GM04503 (cell line): ENCODE measurements at regions not wholly inside any gene's neighbourhood (a gene's known extent, or its start where the extent isn't known, plus 50 kb on each side); places are given as distances from the start of the nearest gene placed in this dataset.

Experiments
- DNase-seq: peaks from one replicate; pipeline ENCODE4 v3.0.0-alpha.2; 2012; ENCODE audit warnings: low read depth

DNA sequence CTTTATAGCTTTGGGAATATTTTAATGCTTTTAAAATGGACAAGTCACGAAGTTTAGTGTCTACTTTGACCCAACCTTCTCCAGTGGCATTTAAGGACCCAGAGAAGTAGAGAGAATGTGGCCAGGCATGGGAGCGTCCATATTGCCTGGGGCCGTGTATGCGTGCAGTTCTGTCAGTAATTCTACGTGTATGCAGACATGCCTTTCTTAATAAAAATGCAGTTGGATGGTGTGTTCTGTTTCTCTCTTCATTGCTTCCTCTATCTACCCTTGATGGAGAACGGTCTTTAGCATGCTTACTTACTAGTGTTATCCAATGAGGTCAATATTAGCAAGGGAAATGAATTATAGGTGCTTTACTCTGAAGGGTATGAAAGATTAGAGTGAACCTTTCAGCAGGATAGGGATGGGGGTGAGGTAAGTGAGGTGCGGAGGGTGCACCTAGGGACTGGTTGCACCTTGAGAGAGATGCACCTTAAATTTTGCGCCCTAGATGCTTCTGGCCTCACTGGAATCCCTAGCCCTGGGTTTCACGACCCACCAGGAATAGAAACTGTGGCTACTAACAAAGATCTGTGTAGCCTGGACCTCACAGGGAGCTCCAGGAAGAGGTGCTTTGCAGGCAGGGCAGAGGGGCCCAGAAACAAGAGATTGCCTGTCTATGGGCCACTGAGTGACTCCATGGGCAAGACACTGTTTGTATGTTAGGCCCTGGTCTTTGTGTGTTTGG is 194.3 kb downstream of the MYCN start:
- DNase-seq: no peak

DNA sequence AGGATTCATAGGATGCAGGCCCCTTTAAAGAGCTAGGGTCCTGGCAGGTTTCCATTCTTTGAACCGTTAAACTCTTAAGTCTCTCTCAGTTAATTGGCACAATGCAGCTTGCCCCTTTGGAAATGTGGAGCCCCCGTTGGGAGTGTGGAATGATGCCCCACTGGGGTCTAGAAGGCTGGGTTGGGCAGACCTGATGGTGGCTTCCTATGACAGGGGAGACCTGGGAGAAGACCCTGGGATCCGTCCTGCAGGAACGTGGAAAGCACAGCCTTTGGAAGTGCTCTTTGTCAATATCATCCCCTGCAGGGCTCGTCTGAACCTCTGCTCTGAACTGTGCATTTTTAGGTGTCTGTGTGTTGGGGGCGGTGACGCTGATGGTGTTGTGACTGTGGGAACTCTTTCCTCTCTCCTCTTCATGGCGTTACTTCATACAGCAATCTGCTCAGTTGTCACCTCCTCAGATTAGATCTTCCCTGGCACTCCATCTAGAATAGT is 190.6 kb downstream of the MYCN start:
- no peak for DNase-seq

DNA sequence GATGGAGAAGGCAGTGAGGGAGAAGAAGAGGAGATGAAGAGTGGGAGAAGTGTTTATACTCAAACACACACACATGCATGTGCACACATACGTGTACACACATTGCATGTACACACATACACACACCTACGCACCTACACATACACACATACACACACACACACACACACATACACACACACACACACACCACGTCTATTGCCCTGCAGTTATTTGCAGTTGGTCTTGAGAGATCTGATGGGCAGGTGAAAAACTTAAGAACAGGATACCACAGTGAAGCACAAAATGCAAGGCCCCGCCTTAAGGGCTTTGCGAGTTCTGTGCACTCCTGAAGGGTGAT is 190.2 kb downstream of the MYCN start:
- DNase-seq: no peak

GRCh38 chr2:16129716-16130540 is 189.6 kb downstream of the MYCN start:
- DNase-seq: no peak

GRCh38 chr2:16128746-16129610 is 188.6 kb downstream of the MYCN start:
- DNase-seq: no peak

- no peak for DNase-seq
Observed at GRCh38 chr2:16127958-16128357, 187.6 kb downstream of the MYCN start.

GRCh38 chr2:16127276-16127940 is 187.1 kb downstream of the MYCN start:
- DNase-seq: no peak

GRCh38 chr2:16126517-16127275 is 186.3 kb downstream of the MYCN start:
- DNase-seq: no peak

DNA sequence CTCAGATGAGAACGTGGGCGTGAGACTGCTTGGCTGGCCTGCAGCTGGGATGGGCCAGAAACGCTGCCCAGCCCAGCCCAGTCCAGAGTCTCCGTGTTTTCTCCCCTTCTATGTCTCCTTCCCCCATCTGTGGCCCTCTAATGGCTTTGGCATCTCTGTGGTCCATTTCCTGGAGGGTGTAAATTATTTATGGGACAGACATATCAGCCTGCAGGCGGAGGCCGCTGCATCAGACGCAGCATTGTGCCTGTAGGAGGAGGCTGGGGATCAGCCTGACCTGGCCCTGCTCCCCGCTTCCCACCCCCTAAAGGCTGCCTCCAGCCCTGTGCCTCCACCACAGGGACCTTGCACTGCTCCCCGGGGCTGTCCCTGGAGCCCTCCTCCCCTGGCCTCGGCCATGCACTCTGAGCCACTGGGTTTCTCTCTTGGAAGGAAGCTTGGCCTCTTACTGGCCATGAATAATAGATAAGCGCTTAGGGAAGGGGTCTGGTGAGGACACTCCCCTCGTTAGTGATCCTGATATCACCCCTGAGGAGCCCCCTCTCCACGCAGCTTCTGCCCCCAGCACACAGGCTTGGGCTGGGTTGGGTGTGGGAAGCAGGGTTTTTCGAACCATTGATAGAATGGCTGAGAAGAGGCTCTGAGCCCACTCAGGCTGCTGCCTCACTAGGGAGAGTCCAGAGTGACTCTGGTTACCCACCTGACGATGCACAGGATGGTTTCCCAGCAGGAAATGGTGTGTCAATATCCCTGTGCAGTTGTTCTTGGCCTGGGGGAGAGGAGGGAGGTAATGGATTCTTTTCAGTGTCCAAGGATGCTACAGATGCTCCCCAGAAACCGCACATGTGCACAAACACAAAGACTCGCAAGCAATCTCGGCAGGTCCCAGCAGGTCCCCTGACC is 185.5 kb downstream of the MYCN start:
- no peak for DNase-seq

DNA sequence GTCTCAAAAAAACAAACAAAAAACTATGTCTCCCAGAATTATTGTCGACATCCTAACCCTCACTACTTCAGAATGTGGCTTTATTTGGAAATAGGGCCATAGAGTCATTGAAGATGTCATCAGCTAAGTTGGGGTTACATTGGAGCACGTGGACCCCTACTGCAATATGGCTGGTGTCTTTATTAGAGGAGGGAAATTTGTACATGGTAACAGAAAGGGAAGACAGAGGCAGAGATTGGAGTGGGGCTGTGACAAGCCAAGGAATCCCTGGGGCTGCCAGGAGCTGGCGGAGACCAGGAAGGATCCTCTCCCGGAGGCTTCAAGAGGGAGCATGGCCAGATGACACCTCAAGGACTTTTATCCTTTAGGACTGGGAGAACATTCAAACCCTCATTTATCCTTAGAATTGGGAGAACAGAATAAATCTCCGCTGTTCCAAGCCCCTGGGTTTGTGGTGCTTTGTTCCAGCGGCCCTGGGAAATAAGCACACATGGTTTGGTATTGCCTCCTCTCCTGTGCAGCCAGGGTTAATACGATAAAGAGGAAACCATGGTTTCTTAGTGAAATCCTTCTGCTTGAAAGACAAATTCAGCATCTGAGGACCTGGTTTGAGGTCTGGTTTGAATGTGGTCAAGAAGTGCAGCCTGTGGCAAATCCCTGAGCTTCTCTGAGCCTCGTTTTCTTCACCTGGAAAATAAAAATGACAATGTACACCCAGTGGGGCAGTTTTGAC is 184.7 kb downstream of the MYCN start:
- DNase-seq: no peak

DNA sequence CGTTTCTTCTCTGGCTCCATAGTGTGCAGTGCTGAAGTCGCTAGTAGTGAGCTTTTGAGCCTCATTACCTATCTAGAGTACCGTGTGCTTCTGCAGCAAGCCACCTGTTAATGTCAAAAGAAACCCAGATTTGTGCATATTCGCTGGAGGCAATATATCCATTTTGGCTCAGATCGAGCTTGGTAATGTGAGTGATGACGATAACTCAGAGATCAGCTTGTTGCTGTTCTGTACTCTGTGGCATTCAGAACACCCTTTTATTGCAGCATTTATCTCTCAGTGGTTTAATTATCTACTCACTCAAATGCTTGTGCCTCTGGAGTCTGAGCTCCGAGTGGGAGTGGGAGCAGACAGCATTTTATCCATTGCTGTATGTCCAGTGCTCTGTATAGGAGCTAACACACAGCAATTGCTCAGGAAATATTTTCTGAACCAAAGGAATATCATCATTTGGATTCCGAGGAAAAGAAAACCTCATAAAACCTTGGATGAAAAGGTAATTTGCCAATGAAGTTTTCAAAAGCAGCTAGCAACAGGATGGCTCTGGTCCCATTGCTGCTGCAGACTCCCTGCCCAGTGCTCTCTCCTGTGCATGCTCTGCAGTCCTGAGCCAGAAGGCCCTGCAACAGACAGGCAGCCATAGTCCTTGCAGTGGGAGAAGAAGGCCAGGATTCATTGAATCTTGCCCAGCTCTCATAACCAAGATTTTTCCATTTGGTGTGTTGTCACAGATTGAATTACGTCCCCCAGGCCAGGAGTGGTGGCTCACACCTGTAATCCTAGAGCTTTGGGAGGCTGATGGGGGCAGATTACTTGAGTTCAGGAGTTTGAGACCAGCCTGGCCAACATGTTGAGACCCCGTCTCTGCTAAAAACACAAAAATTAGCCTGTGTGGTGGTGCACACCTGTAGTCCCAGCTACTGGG is 183.8 kb downstream of the MYCN start:
- DNase-seq: no peak

GRCh38 chr2:16123421-16123820 is 183.1 kb downstream of the MYCN start:
- no peak for DNase-seq

DNA sequence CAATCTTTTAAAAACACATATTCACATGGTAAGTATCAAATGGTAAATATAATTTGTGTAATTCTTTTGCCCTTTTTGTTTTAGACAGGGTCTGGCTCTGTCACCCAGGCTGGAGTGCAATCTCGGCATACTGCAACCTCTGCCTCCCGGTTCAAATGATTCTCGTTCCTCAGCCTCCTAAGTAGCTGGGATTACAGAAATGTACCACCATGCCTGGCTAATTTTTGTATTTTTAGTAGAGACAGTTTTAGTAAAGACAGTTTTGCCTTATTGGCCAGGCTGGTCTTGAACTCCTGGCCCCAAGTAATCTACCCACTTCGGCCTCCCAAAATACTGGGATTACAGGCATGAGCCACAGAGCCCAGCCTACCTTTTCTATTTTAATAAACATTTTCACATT is 182.2 kb downstream of the MYCN start:
- DNase-seq: no peak

- DNase-seq: no peak
Observed at GRCh38 chr2:16121986-16122390, 181.6 kb downstream of the MYCN start.

GRCh38 chr2:16121231-16121985 is 181.1 kb downstream of the MYCN start:
- DNase-seq: no peak

DNA sequence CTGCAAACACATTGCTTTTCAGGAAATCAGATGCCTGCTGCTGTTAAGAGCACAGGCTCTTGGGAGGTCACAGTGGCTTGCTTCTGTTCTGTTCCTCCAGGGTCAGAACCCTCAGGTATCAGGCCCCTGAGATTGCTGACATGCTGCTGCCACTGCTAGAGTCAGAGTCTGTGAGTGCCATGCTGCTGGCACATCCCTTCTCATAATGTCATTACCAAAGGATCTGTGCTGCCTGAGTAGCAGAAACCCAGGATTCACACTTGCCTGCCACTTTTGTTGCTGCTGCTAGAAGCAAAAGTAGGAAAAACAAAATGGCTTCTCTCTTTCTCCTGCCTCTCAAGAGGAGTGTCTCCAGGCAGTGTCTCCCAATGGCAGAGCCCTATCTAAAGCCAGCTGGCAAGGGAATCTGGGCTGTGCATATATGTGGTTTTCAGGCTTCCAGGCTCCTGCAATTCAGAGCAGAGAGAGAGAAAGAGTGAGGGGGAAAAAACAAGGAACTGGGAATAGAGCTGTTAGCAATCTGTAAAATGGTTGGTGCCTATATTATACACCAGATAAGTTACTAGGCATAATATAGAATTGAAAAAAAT is 180.3 kb downstream of the MYCN start:
- no peak for DNase-seq

DNA sequence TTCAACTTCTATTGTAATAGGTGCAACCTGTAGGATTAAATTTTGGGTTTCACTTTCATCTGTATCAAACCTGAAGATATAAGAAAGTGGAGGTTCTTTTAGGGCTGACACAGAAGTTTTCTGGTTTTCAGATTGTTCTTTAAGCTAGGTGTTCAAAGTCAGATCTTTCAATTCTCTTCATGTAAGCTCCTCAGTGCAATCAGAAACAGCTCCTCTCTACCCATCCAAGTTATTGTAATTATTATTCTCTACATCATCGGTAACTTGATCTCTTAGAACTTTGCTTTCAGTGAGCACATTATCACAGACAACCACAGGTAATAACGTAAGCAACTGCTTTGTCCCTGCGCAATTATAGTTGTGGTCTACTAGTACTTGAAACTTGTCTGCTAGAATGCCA is 179.4 kb downstream of the MYCN start:
- no peak for DNase-seq
